GM18858 (cell line): ENCODE measurements at regions not wholly inside any gene's neighbourhood (a gene's known extent, or its start where the extent isn't known, plus 50 kb on each side); places are given as distances from the start of the nearest gene placed in this dataset.

Experiments used
- ATAC-seq: cut with Tn5 transposase; IDR thresholded peaks from one replicate; pipeline ENCODE4 v1.9.1; 2021; ENCODE audit not compliant: unreplicated experiment

- ATAC-seq, result no peak
Observed at GRCh38 chr10:81009296-81009695, 471.6 kb downstream of the SH2D4B start.

- ATAC-seq, result no peak
Observed at GRCh38 chr10:81013771-81014170, 476.1 kb downstream of the SH2D4B start.

- peak; percentile 78 for ATAC-seq
Observed at GRCh38 chr10:81019029-81019890, 481.6 kb downstream of the SH2D4B start.

- peak; percentile 39 for ATAC-seq
Observed at GRCh38 chr10:81021428-81022129, 483.9 kb downstream of the SH2D4B start.

- ATAC-seq, result no peak
Observed at GRCh38 chr10:81026591-81026990, 488.9 kb downstream of the SH2D4B start.

- ATAC-seq, result no peak
Observed at GRCh38 chr10:81027223-81027622, 489.5 kb downstream of the SH2D4B start.

GRCh38 chr10:81027706-81028105 lies 490.0 kb downstream of the SH2D4B start:
- ATAC-seq, result no peak

- ATAC-seq, result peak; percentile 82
Observed at GRCh38 chr10:81031774-81032173, 494.1 kb downstream of the SH2D4B start.

- ATAC-seq, result no peak
Observed at GRCh38 chr10:81034383-81034782, 496.7 kb downstream of the SH2D4B start.

- peak; percentile 78 for ATAC-seq
Observed at GRCh38 chr10:81036257-81036656, 498.6 kb downstream of the SH2D4B start.

GRCh38 chr10:81040031-81040430 lies 502.3 kb downstream of the SH2D4B start:
- ATAC-seq, result no peak

GRCh38 chr10:81040940-81041339 lies 503.2 kb downstream of the SH2D4B start:
- no peak for ATAC-seq

GRCh38 chr10:81042647-81043046 lies 504.9 kb downstream of the SH2D4B start:
- ATAC-seq, result no peak

- no peak for ATAC-seq
Observed at GRCh38 chr10:81065474-81065873, 527.8 kb downstream of the SH2D4B start.

GRCh38 chr10:81068460-81068859 lies 530.8 kb downstream of the SH2D4B start:
- ATAC-seq, result no peak

GRCh38 chr10:81071087-81071796 lies 533.5 kb downstream of the SH2D4B start:
- ATAC-seq, result no peak

- no peak for ATAC-seq
Observed at GRCh38 chr10:81073155-81073554, 535.5 kb downstream of the SH2D4B start.

- ATAC-seq, result peak; percentile 66
Observed at GRCh38 chr10:81081887-81082620, 544.4 kb downstream of the SH2D4B start.

- ATAC-seq, result no peak
Observed at GRCh38 chr10:81082621-81083376, 545.1 kb downstream of the SH2D4B start.

- ATAC-seq, result no peak
Observed at GRCh38 chr10:81093056-81093455, 555.4 kb downstream of the SH2D4B start.
